Mucosa of gallbladder (tissue), 1 donor: ENCODE measurements at regions not wholly inside any gene's neighbourhood (a gene's known extent, or its start where the extent isn't known, plus 50 kb on each side); places are given as distances from the start of the nearest gene placed in this dataset.

Experiments used
- DNase-seq: peaks from one replicate; pipeline ENCODE4 v3.0.0-alpha.2; 2020; ENCODE audit warnings: low spot score
- donor health status: DM: no; HTN: no; CAD: no.

DNA sequence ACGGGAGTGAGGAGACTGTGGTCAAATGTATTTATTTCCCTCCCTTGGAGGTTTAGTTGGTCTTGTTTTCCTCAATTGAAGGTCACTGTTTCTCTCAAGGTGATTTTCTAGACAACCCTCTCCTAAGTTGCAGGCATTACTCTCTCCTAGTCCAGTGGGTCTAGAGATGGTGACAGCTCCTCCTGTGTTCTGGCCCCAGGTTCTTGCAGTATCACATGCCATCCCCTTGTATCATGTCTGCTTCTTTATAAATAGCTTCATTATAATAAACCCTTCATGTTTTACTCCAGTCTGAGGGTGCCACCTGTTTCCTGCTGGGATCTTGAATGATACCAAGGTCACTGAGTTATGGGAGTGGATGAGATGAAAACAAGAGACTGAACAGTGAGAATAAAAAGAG, 208.0 kb upstream of the KCNN2 start:
- no peak for DNase-seq

DNA sequence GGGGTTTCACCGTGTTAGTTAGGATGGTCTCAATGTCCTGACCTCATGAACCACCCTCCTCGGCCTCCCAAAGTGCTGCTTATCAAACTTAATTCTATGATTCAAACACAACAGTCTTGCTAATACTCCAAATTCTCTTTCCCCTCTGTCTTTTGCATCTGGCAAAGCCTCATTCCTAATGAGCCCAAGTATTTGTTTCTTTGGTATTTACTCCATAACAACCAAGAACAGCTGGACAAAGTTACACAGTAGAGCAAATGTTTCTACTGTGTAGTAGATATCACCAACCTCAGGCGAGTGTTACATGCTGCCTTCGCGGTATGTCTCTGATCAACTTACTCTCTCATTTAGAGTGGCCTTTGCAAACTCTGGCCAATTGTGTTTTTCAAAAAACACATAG, 195.8 kb upstream of the KCNN2 start:
- DNase-seq = no peak

DNA sequence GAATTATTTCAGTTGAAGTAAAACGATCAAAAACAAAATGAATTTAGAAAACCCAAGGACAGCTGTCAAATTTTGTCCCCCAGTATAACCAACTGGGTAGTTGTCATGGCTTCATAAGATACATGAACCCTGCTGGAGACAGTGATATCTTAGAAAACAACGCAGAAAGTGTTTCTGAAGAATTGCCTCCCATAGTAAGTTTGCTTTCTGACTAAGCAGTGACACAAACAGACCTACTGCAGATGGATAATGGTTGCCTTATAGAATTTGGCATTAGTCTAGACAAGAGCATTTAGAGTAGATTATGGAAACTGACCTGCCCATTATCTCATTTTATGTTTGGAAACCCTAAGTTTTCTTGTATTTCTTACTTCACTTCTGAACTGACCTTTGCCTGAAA, 187.7 kb upstream of the KCNN2 start:
- DNase-seq = no peak

DNA sequence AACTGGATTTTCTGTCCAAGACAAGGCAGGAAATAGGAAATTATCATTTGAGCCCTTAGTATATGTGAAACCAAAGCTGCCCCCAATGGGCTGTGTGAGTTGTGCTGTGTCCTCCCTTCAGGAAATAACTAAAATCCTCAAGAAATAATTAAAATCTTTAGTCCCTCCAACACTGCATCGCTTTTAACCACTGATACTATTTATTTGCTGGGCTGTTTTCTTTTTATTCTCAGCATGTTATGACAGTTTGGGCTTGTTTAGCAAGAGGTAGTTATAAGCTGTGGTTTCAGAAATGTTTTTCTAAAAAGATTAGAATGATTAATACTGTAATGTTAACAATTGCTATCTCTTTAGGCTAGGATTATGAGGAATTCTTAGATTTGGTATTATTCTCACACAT, 187.0 kb upstream of the KCNN2 start:
- no peak for DNase-seq

DNA sequence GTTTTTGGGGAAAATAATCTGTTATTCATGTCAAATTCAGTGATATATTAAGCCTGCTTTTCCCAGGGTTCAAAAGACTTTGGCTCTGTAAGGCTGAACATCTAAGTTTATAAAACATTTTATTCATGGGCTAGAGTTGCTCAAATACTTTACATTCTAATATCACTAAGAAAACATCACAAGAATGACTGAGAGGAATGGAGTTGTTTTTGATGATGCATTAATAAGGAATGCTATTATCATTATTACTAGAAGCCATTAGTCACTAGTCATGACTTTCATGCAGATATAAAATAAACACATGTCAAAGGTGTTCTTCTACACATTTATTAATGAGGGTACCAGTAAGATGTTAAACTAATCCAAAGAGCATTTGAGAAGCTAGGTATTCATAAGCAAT, 185.5 kb upstream of the KCNN2 start:
- DNase-seq = no peak

DNA sequence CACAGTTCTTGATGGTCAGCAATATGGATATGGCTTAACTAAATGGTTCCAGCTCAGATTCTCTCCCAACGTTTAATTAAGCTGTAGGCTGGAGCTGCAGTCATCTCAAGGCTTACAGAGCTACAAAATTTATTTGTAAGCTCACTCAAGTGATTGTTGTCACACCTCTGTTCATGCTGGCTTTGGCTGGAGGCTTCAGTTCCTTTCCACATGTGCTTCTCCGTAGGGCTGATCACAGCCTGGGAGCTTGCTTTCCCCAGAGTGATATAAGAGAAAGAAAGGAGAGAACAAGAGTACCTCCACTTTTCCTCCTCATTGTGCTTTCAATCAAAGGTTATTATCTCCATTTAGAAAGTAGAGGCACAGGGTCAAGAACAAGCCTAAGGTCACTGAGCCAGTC, 182.7 kb upstream of the KCNN2 start:
- no peak for DNase-seq

DNA sequence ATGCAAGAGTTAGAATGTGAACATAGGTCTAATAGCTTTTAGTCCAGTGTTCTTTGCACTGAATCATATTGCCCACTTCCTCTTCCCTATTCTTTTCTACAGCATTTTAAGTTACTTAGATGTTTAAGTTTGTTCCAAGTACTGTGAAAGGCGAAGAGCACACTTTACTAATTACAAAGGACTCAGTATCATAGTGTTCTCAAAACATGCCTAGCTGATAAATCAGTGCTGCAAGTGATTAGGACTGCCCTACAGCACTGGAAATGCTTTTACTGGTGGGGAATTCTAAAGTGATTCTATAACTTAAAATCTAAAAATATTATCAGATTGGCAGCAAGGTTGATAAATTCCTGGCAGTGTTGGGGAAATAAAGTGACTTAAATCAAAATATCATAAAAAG, 177.9 kb upstream of the KCNN2 start:
- DNase-seq = no peak

DNA sequence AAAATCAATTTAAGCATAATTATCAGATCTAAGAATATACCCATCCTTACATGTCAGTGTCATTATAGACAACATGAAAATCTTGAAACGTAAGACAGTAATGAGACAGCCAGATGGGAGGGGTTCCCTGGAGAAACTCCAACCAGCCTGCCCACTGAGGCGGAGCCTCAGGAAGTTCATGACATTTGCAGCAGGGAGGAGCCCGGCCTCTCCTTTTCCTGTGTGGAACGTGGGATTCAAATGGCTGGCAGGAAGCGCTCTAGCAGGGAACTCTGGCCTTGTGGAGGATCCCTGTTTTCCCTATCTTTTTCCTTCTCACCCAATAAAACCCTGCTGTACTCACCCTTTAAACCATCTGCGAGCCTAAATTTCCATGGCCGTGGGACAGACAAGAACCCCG, 176.6 kb upstream of the KCNN2 start:
- DNase-seq = no peak

DNA sequence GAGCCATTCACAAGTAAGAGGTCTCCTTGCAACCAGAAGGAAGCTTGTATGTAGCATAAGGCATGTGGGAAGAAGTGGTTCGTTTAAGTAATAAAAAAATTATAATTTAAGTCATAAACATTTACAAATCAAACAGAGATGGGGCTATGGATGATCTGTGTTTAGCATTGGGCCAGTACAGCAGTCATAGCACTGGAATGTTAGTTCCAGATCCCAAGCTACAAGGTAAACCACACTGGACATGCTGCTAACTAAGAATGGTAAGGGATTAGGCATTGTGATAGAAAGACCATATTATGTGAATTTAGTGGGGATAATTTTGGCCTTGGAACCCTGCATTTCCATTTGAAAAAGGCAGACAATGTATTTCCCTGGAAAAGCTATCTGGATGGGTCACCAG, 170.4 kb upstream of the KCNN2 start:
- DNase-seq = no peak

DNA sequence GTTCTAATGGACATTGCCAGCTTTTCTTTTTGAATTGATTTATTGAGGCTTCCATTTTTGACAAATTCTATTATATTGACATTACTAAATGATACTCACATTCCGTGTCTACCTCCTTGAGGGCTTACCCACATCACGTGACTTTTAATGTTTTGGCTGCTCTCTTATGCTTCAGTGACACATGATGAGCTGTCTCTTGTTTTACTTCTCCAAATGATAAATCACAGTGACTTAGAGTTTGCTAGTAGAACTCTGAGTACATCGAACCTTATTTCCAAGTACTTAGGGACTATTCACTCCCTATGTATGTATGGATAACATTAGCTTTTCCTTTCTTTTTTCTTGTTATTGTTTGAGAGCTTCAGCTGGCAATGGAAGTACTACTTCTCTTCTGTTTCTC, 169.8 kb upstream of the KCNN2 start:
- DNase-seq = no peak

DNA sequence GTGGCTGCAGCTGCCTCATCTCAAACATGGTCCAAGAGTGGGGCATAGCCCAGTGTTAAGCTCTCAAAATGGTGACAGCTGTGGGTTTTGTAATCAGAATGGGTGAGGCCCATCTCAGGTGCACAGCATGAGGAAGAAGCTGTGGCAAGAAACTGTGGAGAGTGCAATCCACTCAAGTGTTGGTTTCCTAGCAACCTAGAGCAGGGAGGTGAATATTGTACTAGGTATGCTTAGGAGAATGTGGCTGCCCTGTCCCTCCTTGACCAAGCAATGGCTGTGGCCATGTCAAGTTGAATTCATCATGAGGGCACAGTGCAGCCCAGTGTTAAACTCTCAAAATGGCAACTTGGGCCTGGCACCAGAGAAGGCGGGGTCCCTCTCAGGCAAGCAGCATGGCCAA, 160.5 kb upstream of the KCNN2 start:
- DNase-seq = no peak

DNA sequence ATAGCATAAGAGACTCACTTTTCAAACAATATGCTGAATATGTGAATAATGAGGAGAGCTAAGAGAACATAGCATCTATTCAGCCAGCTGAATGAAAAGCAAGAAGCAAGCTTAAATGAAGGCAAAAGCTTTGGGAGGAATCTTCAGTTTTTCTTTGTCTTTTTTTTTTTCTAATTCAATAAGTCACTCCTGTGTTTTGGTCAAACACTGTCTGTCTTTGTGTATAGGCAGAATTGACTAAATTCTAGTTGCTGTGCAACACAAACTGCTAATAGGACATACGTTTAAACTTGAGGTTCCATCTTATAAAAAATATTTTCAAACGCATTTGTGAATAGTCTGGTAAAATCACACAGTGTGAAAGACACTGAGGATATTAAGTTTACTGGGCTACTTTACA, 156.9 kb upstream of the KCNN2 start:
- DNase-seq = no peak

DNA sequence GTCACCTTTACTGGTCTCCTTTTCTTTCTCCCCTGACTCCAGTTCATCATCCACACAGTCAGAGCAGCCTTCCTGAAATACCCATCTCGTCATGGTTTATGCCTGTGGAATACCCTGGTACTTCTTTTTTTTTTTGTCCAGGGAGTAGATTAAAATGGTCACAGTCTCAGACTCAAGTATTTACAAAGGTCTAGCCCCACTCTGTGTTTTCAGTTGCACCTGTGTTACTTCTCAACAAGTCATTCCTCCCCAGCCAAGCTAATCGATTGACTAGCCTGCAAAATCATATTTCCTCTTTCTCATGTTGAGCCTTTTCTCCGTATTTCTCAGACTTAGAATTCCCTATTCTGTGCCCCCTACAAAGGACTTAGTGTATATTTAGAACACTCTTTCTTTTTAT, 155.2 kb upstream of the KCNN2 start:
- DNase-seq = no peak

DNA sequence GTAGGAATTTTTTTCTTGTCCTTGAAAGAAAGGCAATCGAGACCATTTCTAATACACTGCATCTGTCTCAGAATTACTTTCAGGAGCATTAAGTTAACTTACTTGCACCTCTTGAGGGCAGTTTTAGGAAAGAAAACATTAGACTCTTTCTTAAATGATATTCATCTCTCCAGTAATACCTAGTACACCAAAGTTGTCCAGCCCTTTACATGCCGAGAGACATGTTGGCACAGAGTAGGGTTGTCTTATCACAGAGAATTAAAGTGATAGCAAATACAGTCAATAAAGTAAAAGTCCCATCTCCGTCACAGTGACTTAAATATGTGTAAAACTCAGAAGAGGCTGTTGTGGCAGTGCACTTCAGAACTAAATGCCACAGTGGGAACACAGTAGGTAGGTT, 154.3 kb upstream of the KCNN2 start:
- no peak for DNase-seq

DNA sequence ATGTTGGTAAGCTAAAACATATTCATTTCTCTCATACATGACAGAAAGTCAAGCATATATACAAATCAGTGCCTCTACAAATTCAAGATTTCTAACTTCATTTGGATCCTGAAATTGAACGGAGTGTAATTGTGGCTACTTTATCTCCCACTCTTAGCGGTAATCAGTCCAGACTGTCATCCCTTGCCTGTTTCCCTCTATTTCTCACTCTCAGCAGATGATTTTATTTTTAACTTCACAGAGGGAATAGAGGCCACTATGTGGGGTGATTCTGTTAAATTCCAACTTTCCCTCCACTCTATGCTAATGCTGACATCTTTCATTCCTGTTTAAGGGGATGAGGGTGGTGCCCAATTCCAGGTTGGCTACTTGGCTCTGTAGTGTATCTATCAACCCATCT, 153.8 kb upstream of the KCNN2 start:
- no peak for DNase-seq

DNA sequence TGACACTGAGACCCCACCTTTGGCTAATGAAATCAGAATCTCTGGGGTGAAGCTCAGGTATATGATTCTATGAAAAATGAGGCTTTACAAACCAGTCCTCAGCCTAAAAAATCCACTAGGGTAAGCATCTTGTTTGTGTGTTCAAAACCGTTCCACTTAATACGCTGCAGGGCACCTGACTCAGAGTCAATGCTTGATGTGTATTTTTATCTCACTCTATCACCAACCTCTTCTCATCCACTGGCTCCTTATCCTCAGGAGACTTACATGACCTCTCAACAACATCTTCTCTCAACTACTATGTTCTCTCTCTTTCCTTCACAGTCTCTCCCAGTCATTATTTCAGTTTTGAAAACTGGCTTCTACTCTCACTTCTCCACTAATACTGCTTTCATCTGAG, 153.3 kb upstream of the KCNN2 start:
- DNase-seq = no peak

DNA sequence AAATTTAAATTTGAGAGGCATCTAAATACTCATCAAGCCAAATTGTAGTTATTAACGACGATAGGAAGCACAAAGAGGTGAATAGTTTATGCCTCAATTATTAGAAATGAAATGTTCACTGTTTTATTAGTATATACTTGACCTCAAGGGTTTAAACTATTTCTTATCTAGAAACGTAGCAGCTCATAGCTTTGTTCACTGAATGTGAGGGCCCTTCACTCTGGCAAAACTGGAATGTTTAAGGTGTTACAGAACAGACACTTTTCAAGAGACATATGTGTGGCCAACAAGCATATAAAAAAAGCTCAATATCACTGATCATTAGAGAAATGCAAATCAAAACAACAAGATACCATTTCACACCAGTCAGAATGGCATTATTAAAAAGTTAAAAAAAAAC, 151.2 kb upstream of the KCNN2 start:
- DNase-seq = no peak

DNA sequence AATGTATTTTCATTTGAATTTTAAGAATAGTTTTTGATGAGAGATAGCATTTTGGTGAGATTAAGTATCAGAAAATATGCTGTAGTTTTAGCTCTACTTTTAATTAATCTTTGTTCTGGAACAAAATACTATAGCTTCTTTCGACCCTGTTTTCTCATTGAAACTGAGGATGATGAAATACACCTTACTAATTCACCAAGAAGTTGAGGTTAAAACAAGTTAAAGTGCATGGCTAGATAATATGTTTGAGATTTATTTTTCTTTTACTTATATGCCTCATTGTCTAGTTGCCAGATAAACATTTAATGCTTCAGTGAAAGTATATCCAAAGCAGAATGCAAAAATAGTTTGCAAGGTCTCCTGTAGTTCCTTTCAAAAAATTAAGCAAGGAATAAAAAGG, 140.1 kb upstream of the KCNN2 start:
- DNase-seq = no peak

DNA sequence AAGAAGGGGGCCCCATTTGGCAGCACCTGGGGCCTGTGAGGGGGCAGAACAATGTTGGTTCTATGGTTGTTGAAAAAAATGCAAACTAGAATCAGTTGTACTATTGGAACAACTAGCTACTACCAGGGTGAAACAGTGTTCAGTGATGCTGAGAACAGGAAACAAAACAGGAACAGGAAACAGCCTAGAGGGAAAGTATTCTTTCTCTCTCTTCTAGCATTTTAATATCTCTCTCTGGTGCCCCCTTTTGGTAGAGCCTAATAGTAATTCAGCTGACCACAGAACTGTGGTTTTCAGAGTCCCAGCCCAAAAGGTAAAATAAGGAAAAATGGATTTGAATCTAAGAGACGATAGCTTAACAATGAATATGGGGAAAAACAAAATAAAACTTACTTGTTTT, 138.0 kb upstream of the KCNN2 start:
- no peak for DNase-seq

DNA sequence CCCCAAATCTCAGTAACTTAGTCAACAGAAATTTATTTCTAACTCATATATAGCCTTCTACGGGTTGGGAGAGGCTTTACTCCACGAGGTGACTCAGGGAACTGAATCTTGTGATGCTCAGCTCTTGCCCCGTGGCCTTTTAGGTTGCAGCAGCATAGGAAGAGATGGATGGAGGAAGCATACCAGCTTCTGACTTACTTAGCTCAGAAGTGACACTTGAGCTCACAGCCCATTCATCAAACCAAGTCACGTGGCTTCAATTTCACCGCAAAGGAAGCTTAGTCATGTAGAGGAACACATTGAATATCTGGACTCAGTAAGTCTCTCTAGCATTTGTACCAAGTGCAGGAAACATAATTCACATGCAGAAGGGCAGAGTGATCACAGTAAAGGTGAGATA, 124.1 kb upstream of the KCNN2 start:
- DNase-seq = no peak

DNA sequence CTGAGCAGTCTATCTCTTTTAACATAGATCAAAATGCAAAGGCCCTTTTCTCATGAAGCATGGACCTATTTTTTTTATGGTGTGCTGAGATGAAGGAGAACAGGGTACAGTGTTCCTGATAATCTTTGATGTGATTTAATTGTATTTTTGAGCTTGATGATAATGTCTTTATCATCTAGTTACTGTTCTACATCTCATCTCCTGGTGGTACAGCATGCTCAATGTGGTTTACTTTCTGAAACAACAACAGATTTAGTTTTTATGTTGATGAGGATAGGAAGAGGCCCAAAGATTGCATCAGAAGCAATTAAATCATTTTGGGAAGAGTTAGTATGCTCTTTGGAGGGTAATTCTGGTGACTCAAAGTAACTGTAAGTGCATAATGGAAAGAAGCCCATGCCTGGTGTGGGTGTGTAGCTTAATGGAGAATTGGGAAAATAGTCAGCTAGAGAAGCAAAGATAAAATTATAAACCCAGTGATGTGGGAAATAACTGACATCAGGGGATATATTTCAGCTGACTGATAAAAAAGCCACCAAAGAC, 123.0 kb upstream of the KCNN2 start:
- no peak for DNase-seq

DNA sequence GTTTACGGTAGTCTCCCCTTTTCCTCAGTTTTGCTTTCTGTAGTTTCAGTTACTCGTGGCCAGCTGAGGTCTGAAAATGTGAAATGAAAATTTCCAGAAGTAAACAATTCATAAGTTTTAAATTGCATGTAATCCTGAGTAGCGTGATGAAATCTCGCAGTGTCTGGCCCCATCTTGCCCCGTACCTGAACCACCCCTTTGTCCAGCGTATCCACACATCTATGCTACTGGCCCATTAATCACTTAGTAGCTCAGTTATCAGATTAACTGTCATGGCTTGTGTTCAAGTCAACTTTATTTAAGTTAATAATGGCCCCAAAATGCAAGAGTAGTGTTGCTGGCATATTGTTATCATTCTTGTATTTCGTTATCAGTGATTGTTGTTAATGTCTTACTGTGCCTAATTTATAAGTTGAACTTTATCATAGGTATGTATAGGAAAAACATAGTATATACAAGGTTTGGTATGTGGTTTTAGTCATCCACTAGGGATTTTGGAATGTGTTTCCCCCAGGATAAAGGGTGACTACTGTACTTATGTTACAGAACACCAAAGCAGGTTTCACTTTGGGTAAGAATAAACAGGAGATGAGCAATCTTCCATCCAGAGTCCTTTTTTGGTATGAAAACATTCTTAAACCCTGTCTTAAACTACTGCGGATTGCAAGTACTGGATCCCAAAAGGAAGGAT, 118.4 kb upstream of the KCNN2 start:
- no peak for DNase-seq

DNA sequence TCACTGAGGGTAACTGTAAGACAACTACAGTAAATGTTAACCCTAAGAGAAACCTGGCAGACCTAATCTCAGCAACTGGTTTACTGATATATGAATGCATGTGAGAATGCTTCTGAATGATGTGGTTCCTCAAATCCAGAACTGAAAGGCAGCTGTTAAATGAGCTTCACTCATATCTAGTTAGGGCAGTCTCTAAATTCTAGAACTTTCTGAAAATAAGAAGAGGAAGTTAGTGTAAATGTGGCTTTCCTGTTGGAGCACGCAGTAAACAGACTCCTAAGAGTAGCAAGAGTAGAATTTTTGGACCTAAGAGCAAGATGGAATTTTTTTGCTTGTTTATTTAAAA, 117.9 kb upstream of the KCNN2 start:
- DNase-seq = no peak

DNA sequence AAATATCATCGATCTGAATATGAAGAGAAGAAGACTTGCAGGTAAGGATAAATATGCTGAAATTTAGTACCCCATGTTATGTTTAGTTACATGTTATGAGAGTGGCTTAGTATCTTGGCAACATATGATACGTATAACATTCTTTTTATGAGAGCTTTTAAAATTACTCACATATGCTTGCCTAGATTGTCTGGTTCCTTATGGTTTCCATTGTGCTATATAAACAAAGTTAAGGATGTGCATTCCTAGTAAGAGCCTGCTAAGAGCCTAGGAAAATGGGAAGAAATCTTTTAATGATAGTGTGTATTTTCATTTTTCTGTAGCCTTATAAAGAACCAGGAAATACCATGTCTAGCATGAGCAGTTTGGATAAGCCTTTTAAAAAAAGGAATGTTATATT, 112.0 kb upstream of the KCNN2 start:
- DNase-seq = no peak

DNA sequence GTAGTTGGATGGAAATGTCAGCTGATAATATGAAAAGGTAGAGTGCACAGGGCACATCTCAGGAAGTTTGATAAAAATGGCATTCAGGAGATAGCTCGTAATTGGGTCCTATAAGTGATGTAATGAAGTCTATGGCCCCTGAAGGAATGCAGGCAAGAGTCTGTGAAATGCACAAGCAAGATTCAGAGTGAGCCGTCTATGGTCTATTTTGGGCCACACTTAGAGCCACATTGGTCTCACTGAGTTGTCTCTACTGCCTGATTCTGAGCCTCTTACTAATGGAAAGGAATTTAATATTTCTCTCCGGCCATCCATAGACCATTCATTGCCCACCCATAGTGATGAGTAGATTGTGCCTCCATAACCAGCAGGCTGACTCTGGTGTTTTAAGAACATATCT, 111.3 kb upstream of the KCNN2 start:
- DNase-seq = no peak
